Liver (tissue), 3 donors: ENCODE measurements at regions not wholly inside any gene's neighbourhood (a gene's known extent, or its start where the extent isn't known, plus 50 kb on each side); places are given as distances from the start of the nearest gene placed in this dataset.

ENCODE experiments used
- TAF1 ChIP-seq: conservative IDR thresholded peaks from 2 replicates; pipeline ENCODE4 v1.6.1; 2016; ENCODE audit warnings: antibody characterized with exemption, mild to moderate bottlenecking
- TF ChIP-seq, protein P1 (sequence below): fragments of 150-350 bp; IDR thresholded peaks from 2 replicates; pipeline ENCODE4 v1.5.1; 2017; ENCODE audit warnings: improper control_type of control experiment, low read depth, low read length; ENCODE audit not compliant: missing input control
- donor health status: healthy.
- donor health status: healthy.

DNA sequence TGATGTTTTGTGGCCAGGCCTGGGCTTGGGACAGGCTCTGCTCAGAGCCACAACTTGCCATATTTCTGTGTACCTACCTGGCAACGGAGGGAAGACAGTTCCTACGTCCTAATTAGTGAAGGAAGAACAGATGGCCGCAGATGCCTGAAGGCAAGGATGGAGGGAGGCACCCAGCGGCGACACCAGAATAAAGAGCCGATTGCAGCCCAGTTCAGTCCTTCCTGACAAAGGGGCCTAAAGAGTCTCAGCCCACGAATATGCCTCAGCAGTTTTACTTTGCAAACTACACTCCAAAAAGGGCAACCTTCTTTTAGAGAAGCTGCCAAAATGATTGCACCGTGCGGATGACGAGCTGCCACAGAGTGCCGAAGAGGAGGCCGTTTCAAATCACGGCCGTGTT is 585.8 kb downstream of the GLRX3 start:
- TF ChIP-seq, protein P1, sequence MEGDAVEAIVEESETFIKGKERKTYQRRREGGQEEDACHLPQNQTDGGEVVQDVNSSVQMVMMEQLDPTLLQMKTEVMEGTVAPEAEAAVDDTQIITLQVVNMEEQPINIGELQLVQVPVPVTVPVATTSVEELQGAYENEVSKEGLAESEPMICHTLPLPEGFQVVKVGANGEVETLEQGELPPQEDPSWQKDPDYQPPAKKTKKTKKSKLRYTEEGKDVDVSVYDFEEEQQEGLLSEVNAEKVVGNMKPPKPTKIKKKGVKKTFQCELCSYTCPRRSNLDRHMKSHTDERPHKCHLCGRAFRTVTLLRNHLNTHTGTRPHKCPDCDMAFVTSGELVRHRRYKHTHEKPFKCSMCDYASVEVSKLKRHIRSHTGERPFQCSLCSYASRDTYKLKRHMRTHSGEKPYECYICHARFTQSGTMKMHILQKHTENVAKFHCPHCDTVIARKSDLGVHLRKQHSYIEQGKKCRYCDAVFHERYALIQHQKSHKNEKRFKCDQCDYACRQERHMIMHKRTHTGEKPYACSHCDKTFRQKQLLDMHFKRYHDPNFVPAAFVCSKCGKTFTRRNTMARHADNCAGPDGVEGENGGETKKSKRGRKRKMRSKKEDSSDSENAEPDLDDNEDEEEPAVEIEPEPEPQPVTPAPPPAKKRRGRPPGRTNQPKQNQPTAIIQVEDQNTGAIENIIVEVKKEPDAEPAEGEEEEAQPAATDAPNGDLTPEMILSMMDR: no peak
- no peak for TF ChIP-seq TAF1
